Islet precursor cell (in vitro differentiated cells): ENCODE measurements at regions not wholly inside any gene's neighbourhood (a gene's known extent, or its start where the extent isn't known, plus 50 kb on each side); places are given as distances from the start of the nearest gene placed in this dataset.
A peak's percentile ranks its signal among the peaks of the same experiment; 100 is the strongest.
"Not testable (repeated sequence)": the region's sequence is repeated elsewhere in the genome, so short reads cannot be mapped to it uniquely, and the experiment has no call there.

Experiments
- DNase-seq: peaks from one replicate; pipeline ENCODE4 v3.0.0-alpha.2; 2018

GRCh38 chr10:21463436-21463835 is 62.0 kb downstream of the SKIDA1 start:
- DNase-seq = no peak

- no peak for DNase-seq
These were observed 67.2 kb downstream of the SKIDA1 start for GRCh38 chr10:21458126-21458871.

- no peak for DNase-seq
These were observed 69.3 kb downstream of the SKIDA1 start for GRCh38 chr10:21456160-21456559.

- DNase-seq = no peak
These were observed 73.3 kb downstream of the SKIDA1 start for GRCh38 chr10:21452203-21452602.

GRCh38 chr10:21449288-21449966 is 76.1 kb downstream of the SKIDA1 start:
- DNase-seq = no peak

- no peak for DNase-seq
These were observed 80.3 kb downstream of the SKIDA1 start for GRCh38 chr10:21445163-21445562.

- DNase-seq = no peak
These were observed 83.9 kb downstream of the SKIDA1 start for GRCh38 chr10:21441625-21442024.

GRCh38 chr10:21438914-21439313 is 86.6 kb downstream of the SKIDA1 start:
- not testable (repeated sequence) for DNase-seq

- no peak for DNase-seq
These were observed 87.6 kb downstream of the SKIDA1 start for GRCh38 chr10:21437770-21438382.

- DNase-seq = peak; percentile 70
These were observed 93.2 kb downstream of the SKIDA1 start for GRCh38 chr10:21432266-21432665.

- no peak for DNase-seq
These were observed 93.7 kb downstream of the SKIDA1 start for GRCh38 chr10:21431799-21432198.

- DNase-seq = no peak
These were observed 97.5 kb downstream of the SKIDA1 start for GRCh38 chr10:21427804-21428481.

- no peak for DNase-seq
These were observed 101.0 kb downstream of the SKIDA1 start for GRCh38 chr10:21424459-21424861.

- DNase-seq = no peak
These were observed 101.6 kb downstream of the SKIDA1 start for GRCh38 chr10:21423850-21424249.

GRCh38 chr10:21423338-21423737 is 102.1 kb downstream of the SKIDA1 start:
- no peak for DNase-seq

GRCh38 chr10:21421794-21422193 is 103.7 kb downstream of the SKIDA1 start:
- no peak for DNase-seq

- no peak for DNase-seq
These were observed 104.5 kb downstream of the SKIDA1 start for GRCh38 chr10:21421016-21421415.

GRCh38 chr10:21418981-21419576 is 106.4 kb downstream of the SKIDA1 start:
- DNase-seq = peak; percentile 78

GRCh38 chr10:21417172-21417712 is 108.2 kb downstream of the SKIDA1 start:
- no peak for DNase-seq

GRCh38 chr10:21413680-21414079 is 111.8 kb downstream of the SKIDA1 start:
- DNase-seq = no peak

GRCh38 chr10:21413268-21413667 is 112.2 kb downstream of the SKIDA1 start:
- no peak for DNase-seq

- DNase-seq = no peak
These were observed 118.8 kb downstream of the SKIDA1 start for GRCh38 chr10:21406595-21407193.
